ENCODE measurements at regions not wholly inside any gene's neighbourhood (a gene's known extent, or its start where the extent isn't known, plus 50 kb on each side); places are given as distances from the start of the nearest gene placed in this dataset.

DNA sequence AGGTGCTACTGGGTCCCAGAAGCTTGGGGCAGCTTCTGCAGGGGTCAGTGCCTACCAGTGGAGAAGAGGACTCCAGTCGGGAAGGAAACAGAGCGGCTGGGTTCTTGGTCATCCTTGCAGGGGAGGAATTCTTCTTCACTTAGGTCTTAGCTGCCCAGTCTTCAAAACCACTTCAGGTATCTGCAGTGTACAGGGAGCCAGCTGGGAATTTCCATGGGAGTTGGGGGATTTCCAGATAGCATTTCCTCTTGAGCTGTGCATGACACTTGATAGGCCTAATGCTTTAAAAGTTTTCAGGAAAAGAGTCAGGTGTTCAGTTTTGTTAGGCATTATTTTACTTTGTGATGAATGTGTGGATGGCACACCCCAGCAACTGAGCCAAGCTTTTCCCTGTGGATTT lies 58.1 kb upstream of the ENPP6 start:
- Histone ChIP-seq H3K4me3 (ENCODE audit: low read depth, low read length) (no peak overlapping the region), H3K36me3 (ENCODE audit: control insufficient read depth, insufficient read depth, low read length) (no peaks in the 10 kb centered on the region), H3K27me3 (ENCODE audit: control insufficient read depth, insufficient read depth, low read length) (no peaks in the 10 kb centered on the region)
- ChIA-PET POLR2A (no interaction called here), CTCF (no interaction called here)
- no peak for DNase-seq (ENCODE audit: low read depth)
- TF ChIP-seq, protein P1, sequence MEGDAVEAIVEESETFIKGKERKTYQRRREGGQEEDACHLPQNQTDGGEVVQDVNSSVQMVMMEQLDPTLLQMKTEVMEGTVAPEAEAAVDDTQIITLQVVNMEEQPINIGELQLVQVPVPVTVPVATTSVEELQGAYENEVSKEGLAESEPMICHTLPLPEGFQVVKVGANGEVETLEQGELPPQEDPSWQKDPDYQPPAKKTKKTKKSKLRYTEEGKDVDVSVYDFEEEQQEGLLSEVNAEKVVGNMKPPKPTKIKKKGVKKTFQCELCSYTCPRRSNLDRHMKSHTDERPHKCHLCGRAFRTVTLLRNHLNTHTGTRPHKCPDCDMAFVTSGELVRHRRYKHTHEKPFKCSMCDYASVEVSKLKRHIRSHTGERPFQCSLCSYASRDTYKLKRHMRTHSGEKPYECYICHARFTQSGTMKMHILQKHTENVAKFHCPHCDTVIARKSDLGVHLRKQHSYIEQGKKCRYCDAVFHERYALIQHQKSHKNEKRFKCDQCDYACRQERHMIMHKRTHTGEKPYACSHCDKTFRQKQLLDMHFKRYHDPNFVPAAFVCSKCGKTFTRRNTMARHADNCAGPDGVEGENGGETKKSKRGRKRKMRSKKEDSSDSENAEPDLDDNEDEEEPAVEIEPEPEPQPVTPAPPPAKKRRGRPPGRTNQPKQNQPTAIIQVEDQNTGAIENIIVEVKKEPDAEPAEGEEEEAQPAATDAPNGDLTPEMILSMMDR (IDR thresholded peaks at IDR 0.05; ENCODE audit: insufficient read depth, low read depth, low read length) = no peak

DNA sequence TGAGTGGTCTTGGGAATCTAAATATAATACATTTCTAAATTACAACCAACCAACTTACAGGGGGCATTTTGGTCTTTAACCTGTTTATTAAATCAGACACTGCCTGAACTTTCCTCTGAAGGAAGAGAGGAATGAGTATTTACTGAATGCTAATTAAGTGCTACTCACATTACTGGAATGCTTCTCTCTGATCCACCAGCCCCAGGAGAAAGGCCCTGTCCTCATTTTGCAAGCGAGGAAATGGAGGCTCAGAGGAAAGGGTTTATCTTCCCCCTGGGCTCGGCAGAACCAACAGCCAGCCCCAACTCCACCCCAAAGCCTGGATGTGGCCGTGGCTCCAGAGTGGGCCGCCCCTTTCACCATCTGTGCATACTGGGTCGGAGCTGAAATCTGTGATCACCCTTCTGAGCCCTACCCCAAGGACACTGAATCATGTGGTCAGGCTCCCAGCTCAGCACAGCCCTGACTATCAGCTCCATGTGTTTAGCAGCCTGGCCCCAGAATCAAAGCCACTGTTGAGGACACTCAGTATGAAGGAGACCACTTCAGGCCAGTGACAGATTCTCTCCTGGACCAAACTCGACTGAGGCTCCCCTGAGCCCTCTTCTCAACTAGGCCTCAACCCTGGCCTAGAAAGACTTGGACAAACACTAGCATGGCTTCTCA lies 56.7 kb upstream of the ENPP6 start:
- DNase-seq (ENCODE audit: low read depth) = no peak
- Histone ChIP-seq H3K36me3 (ENCODE audit: control insufficient read depth, insufficient read depth, low read length) (no peaks in the 10 kb centered on the region), H3K27me3 (ENCODE audit: control insufficient read depth, insufficient read depth, low read length) (no peaks in the 10 kb centered on the region), H3K4me3 (ENCODE audit: low read depth, low read length) (no peak overlapping the region)
- TF ChIP-seq, protein P1 (IDR thresholded peaks at IDR 0.05; ENCODE audit: insufficient read depth, low read depth, low read length) = no peak
- ChIA-PET POLR2A (no interaction called here), CTCF (interaction anchor here (1.3 to 1.4 kb wide), 2 partner anchors 9 to 10 kb away, joined by 3 to 4 read pairs; no protein-coding TSS in a partner anchor)

DNA sequence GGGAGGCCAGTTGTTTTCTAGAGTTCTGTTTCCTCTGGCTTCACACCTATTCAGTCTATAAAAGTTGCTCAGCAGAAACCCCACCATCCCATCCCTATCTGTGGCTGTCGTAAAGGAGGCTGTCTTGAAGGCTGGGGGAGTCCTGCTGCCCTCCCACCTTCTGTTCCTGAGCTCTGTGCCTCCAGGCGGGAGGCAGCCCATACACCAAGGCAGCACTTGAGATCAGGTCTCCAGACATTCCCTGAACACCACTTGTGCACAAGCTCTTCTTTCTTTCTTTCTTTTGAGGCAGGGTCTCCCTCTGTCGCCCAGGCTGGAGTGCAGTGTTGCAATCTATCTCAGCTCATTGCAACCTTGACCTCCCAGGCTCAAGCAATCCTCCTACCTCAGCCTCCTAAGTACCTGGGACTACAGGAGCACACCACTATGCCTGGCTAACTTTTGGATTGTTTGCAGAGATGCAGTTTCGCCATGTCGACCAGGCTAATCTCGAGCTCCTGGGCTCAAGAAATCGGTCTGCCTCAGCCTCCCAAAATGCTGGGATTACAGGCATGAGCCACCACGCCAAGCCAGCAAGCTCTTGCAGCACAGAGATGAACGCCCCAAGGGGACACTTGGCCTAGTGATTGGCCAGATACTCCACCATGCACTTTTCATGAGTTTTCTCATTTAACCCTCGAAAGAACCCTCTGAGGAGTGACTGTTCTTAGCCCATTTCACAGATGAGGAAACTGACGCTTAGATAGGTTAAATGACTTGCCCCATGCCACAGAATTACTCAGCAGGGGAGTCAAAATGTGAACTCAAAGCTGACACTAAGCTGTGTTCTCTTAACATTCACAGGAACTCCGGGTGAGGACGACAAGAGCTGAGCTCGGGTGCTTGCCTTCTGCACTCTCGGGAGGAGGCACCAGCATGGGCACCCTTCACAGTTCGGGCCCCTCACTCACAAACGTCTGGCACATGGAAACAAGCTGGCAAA lies 55.8 kb upstream of the ENPP6 start:
- TF ChIP-seq, protein P1 (IDR thresholded peaks at IDR 0.05; ENCODE audit: insufficient read depth, low read depth, low read length) = no peak
- Histone ChIP-seq H3K27me3 (ENCODE audit: control insufficient read depth, insufficient read depth, low read length) (no peaks in the 10 kb centered on the region), H3K36me3 (ENCODE audit: control insufficient read depth, insufficient read depth, low read length) (no peaks in the 10 kb centered on the region), H3K4me3 (ENCODE audit: low read depth, low read length) (no peak overlapping the region)
- ChIA-PET POLR2A (no interaction called here), CTCF (interaction anchor here (1.0 to 1.6 kb wide), 5 partner anchors 8 to 264 kb away, joined by 3 to 4 read pairs (median 3); no protein-coding TSS in a partner anchor)
- DNase-seq (ENCODE audit: low read depth) = no peak

DNA sequence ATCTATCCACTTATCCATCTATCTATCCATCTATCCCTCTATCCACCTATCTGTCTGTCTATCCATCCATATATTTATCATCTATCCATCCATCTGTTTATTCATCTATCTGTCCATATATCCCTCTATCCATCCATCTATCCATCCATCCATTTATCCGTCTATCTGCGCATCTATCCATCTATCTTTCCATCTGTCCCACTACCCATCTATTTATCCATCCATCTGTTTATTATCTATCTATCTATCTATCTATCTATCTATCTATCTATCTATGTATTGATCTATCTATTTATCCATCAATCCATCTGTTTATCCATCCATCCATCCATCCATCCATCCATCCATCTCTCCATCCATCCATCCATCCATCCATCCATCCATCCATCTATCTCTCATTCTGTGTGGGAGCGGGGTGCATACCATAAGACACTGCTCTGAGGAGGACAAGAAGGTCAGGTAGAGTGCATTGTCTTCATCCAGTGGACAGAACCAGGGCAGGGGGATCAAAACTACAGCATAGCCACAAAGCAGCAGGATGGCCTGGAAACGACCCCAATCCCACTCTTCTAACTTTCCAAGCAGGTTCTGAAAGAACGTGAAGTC lies 53.2 kb upstream of the ENPP6 start:
- H3K27me3 ChIP-seq (ENCODE audit: control insufficient read depth, insufficient read depth, low read length) = no peaks in the 10 kb centered on the region
- POLR2A ChIA-PET = no interaction called here
- CTCF ChIA-PET = interaction anchor here (1.3 kb wide), 1 partner anchor 8 kb away, joined by 4 read pairs; no protein-coding TSS in a partner anchor
- no peak overlapping the region for H3K4me3 ChIP-seq (ENCODE audit: low read depth, low read length)
- no peak for DNase-seq (ENCODE audit: low read depth)
- no peaks in the 10 kb centered on the region for H3K36me3 ChIP-seq (ENCODE audit: control insufficient read depth, insufficient read depth, low read length)
- TF ChIP-seq, protein P1 (IDR thresholded peaks at IDR 0.05; ENCODE audit: insufficient read depth, low read depth, low read length) = no peak
